ENCODE measurements at regions not wholly inside any gene's neighbourhood (a gene's known extent, or its start where the extent isn't known, plus 50 kb on each side); places are given as distances from the start of the nearest gene placed in this dataset.

GRCh38 chr2:120977582-120978358 is 242.1 kb downstream of the GLI2 start:
- Histone ChIP-seq H4K20me1 (ENCODE audit: insufficient read depth, low read length, poor library complexity, severe bottlenecking) (no peaks in the 10 kb centered on the region), H3K9me2 (replicated peaks; ENCODE audit: low read depth, low read length) (no peaks in the 10 kb centered on the region), H3K36me3 (ENCODE audit: insufficient read depth, low read length) (no peaks in the 10 kb centered on the region), H3K79me2 (ENCODE audit: insufficient read depth, low read length) (no peaks in the 10 kb centered on the region), H2AFZ (ENCODE audit: low read length) (no peak overlapping the region), H3K4me2 (ENCODE audit: low read depth, low read length, poor library complexity, severe bottlenecking) (no peak overlapping the region), H3K9ac (ENCODE audit: low read depth, low read length, poor library complexity, severe bottlenecking) (no peak overlapping the region), H3F3A (ENCODE audit: low read depth) (no peaks in the 10 kb centered on the region), H3K9me3 (ENCODE audit: insufficient read depth, low read depth, low read length) (no peaks in the 10 kb centered on the region), H3K4me1 (ENCODE audit: insufficient read depth, low read length, poor library complexity, severe bottlenecking) (no peaks in the 10 kb centered on the region), H3K4me3 (ENCODE audit: low read length, poor library complexity, severe bottlenecking) (no peak overlapping the region), H3K27me3 (ENCODE audit: insufficient read depth, low read length, poor library complexity, severe bottlenecking) (no peaks in the 10 kb centered on the region)
- TF ChIP-seq EZH2phosphoT487 (IDR thresholded peaks at IDR 0.05; ENCODE audit: borderline replicate concordance) (no peak), CTCF (conservative IDR thresholded peaks at IDR 0.05; ENCODE audit: low read length) (no peak)

- no peaks in the 10 kb centered on the region for H3K9me2 ChIP-seq (replicated peaks; ENCODE audit: low read depth, low read length)
- no peaks in the 10 kb centered on the region for H3K36me3 ChIP-seq (ENCODE audit: insufficient read depth, low read length)
- no peaks in the 10 kb centered on the region for H3K27me3 ChIP-seq (ENCODE audit: insufficient read depth, low read length, poor library complexity, severe bottlenecking)
- H4K20me1 ChIP-seq (ENCODE audit: insufficient read depth, low read length, poor library complexity, severe bottlenecking), result no peaks in the 10 kb centered on the region
- H3K4me2 ChIP-seq (ENCODE audit: low read depth, low read length, poor library complexity, severe bottlenecking), result no peak overlapping the region
- no peaks in the 10 kb centered on the region for H3K9me3 ChIP-seq (ENCODE audit: insufficient read depth, low read depth, low read length)
- no peaks in the 10 kb centered on the region for H3F3A ChIP-seq (ENCODE audit: low read depth)
- no peaks in the 10 kb centered on the region for H3K79me2 ChIP-seq (ENCODE audit: insufficient read depth, low read length)
- no peak for TF ChIP-seq EZH2phosphoT487 (IDR thresholded peaks at IDR 0.05; ENCODE audit: borderline replicate concordance)
- no peaks in the 10 kb centered on the region for H3K4me1 ChIP-seq (ENCODE audit: insufficient read depth, low read length, poor library complexity, severe bottlenecking)
- no peak overlapping the region for H2AFZ ChIP-seq (ENCODE audit: low read length)
- H3K9ac ChIP-seq (ENCODE audit: low read depth, low read length, poor library complexity, severe bottlenecking), result no peak overlapping the region
- no peak overlapping the region for H3K4me3 ChIP-seq (ENCODE audit: low read length, poor library complexity, severe bottlenecking)
Measured at GRCh38 chr2:120978359-120979050, 242.8 kb downstream of the GLI2 start.

GRCh38 chr2:120979398-120979797 is 243.7 kb downstream of the GLI2 start:
- no peaks in the 10 kb centered on the region for H3F3A ChIP-seq (ENCODE audit: low read depth)
- no peaks in the 10 kb centered on the region for H3K4me1 ChIP-seq (ENCODE audit: insufficient read depth, low read length, poor library complexity, severe bottlenecking)
- no peaks in the 10 kb centered on the region for H3K27me3 ChIP-seq (ENCODE audit: insufficient read depth, low read length, poor library complexity, severe bottlenecking)
- no peak overlapping the region for H3K4me2 ChIP-seq (ENCODE audit: low read depth, low read length, poor library complexity, severe bottlenecking)
- no peaks in the 10 kb centered on the region for H3K9me2 ChIP-seq (replicated peaks; ENCODE audit: low read depth, low read length)
- H3K9ac ChIP-seq (ENCODE audit: low read depth, low read length, poor library complexity, severe bottlenecking), result no peak overlapping the region
- no peaks in the 10 kb centered on the region for H3K9me3 ChIP-seq (ENCODE audit: insufficient read depth, low read depth, low read length)
- no peaks in the 10 kb centered on the region for H3K79me2 ChIP-seq (ENCODE audit: insufficient read depth, low read length)
- H3K36me3 ChIP-seq (ENCODE audit: insufficient read depth, low read length), result no peaks in the 10 kb centered on the region
- no peaks in the 10 kb centered on the region for H4K20me1 ChIP-seq (ENCODE audit: insufficient read depth, low read length, poor library complexity, severe bottlenecking)
- H2AFZ ChIP-seq (ENCODE audit: low read length), result no peak overlapping the region
- H3K4me3 ChIP-seq (ENCODE audit: low read length, poor library complexity, severe bottlenecking), result no peak overlapping the region
- TF ChIP-seq CTCF (conservative IDR thresholded peaks at IDR 0.05; ENCODE audit: low read length) (no peak), EZH2phosphoT487 (IDR thresholded peaks at IDR 0.05; ENCODE audit: borderline replicate concordance) (no peak)
